Activated naive CD8-positive, alpha-beta T cell treated with anti-CD3 and anti-CD28 coated beads, Interleukin-2, amount 10 ng/mL, durations not matched to agents 7 days and 5 days (primary cell): ENCODE measurements at regions not wholly inside any gene's neighbourhood (a gene's known extent, or its start where the extent isn't known, plus 50 kb on each side); places are given as distances from the start of the nearest gene placed in this dataset.
"Not testable (repeated sequence)": the region's sequence is repeated elsewhere in the genome, so short reads cannot be mapped to it uniquely, and the experiment has no call there.

Experiments
- ATAC-seq: fragments of 150-1000 bp; cut with Tn5 transposase; one replicate; pipeline ENCODE4 v1.10.0; 2021; ENCODE audit warnings: low read depth, moderate library complexity
- POLR2A ChIA-PET: fragments of 350-600 bp; sonication (Branson Sonifier 250); formaldehyde crosslinking; loops from one replicate; lab custom pipeline; 2021; ENCODE audit warnings: antibody characterized with exemption; lab: Charles Lee
- DNase-seq: peaks from one replicate; pipeline ENCODE4 v3.0.0; 2021
- H3K27ac Mint-ChIP-seq: one replicate; pipeline ENCODE4 v1.8.0; 2022; ENCODE audit warnings: mild to moderate bottlenecking, mixed read lengths
- H3K27me3 Mint-ChIP-seq: one replicate; pipeline ENCODE4 v1.8.0; 2022; ENCODE audit warnings: mild to moderate bottlenecking, moderate library complexity, mixed read lengths
- H3K36me3 Mint-ChIP-seq: one replicate; pipeline ENCODE4 v1.8.0; 2021; ENCODE audit warnings: mild to moderate bottlenecking, mixed read lengths
- H3K4me1 Mint-ChIP-seq: one replicate; pipeline ENCODE4 v1.8.0; 2021; ENCODE audit warnings: mixed read lengths
- H3K4me3 Mint-ChIP-seq: one replicate; pipeline ENCODE4 v1.8.0; 2022; ENCODE audit warnings: mild to moderate bottlenecking, moderate library complexity, mixed read lengths
- H3K9me3 Mint-ChIP-seq: one replicate; pipeline ENCODE4 v1.8.0; 2021; ENCODE audit warnings: mixed read lengths

- ATAC-seq: no peak
- H3K27ac Mint-ChIP-seq: no peak overlapping the region
Observed at GRCh38 chr10:133015816-133016462, 71.8 kb upstream of the ADGRA1 start.

GRCh38 chr10:133015321-133015720 lies 72.4 kb upstream of the ADGRA1 start:
- Mint-ChIP-seq H3K9me3 (no peaks in the 10 kb centered on the region), H3K27me3 (peaks cover 2% of the 10 kb centered on the region), H3K27ac (no peak overlapping the region), H3K36me3 (no peaks in the 10 kb centered on the region), H3K4me1 (no peaks in the 10 kb centered on the region), H3K4me3 (no peak overlapping the region)
- POLR2A ChIA-PET: no interaction called here
- ATAC-seq (no peak), DNase-seq (no peak)

More at GRCh38 chr10:133015816-133016462, 71.8 kb upstream of the ADGRA1 start:
- POLR2A ChIA-PET: no interaction called here
- H3K9me3 Mint-ChIP-seq: no peaks in the 10 kb centered on the region
- H3K27me3 Mint-ChIP-seq: peaks cover 2% of the 10 kb centered on the region
- H3K4me1 Mint-ChIP-seq: no peaks in the 10 kb centered on the region
- H3K36me3 Mint-ChIP-seq: no peaks in the 10 kb centered on the region
- DNase-seq: no peak
- H3K4me3 Mint-ChIP-seq: no peak overlapping the region

- DNase-seq (no peak), ATAC-seq (no peak)
- Mint-ChIP-seq H3K27ac (no peak overlapping the region), H3K27me3 (peaks cover 2% of the 10 kb centered on the region), H3K4me1 (no peaks in the 10 kb centered on the region), H3K36me3 (no peaks in the 10 kb centered on the region), H3K9me3 (no peaks in the 10 kb centered on the region), H3K4me3 (no peak overlapping the region)
- POLR2A ChIA-PET: no interaction called here
Observed at GRCh38 chr10:133014416-133015210, 72.2 kb upstream of the CFAP46 start.

DNA sequence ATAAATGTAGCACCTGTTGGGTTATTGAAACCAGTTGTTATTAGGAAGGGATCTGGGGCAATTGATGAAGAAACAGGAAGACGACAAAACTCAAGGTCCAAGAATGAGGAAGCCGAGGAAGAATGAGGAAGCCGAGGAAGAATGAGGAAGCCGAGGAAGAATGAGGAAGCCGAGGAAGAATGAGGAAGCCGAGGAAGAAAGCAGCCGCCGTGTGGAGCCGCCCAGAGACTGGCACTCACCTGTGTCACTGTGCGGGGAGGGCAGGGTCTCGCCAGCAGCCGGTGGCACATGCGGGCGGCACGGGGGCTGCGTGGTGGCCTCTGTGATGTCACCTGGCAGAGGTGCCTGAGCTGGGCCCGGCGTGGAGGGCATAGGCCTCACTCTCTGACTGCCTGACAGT lies 71.1 kb upstream of the CFAP46 start:
- no peaks in the 10 kb centered on the region for H3K4me1 Mint-ChIP-seq
- no peak overlapping the region for H3K27ac Mint-ChIP-seq
- POLR2A ChIA-PET: no interaction called here
- no peak overlapping the region for H3K4me3 Mint-ChIP-seq
- no peaks in the 10 kb centered on the region for H3K36me3 Mint-ChIP-seq
- no peaks in the 10 kb centered on the region for H3K9me3 Mint-ChIP-seq
- DNase-seq (no peak), ATAC-seq (no peak)
- H3K27me3 Mint-ChIP-seq: peaks cover 2% of the 10 kb centered on the region

GRCh38 chr10:133012573-133013359 lies 70.4 kb upstream of the CFAP46 start:
- peaks cover 2% of the 10 kb centered on the region for H3K27me3 Mint-ChIP-seq
- no peak overlapping the region for H3K4me3 Mint-ChIP-seq
- ATAC-seq: no peak
- H3K27ac Mint-ChIP-seq: no peak overlapping the region
- H3K36me3 Mint-ChIP-seq: no peaks in the 10 kb centered on the region
- POLR2A ChIA-PET: no interaction called here
- no peaks in the 10 kb centered on the region for H3K9me3 Mint-ChIP-seq
- no peaks in the 10 kb centered on the region for H3K4me1 Mint-ChIP-seq
- no peak for DNase-seq

DNA sequence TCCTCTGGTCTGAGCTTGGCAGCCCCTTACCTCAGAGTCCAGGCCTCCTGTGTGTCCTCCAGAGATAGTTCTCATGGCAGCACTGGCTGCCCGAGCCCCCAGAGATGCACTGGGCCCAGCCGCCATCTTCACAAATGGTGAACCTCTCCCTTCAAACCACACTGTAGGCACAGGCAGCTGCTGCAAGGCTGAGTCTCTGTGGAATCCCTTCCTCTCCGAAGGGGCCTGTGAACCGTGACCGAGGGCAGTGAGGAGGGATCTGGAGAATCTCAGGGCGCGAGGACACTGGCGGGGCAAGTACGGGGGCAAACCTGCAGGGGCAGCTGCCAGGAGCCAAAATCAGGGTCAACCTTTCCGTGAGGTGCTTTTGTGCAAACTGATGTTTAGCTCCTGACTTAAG lies 69.5 kb upstream of the CFAP46 start:
- H3K4me1 Mint-ChIP-seq: no peaks in the 10 kb centered on the region
- H3K36me3 Mint-ChIP-seq: no peaks in the 10 kb centered on the region
- H3K9me3 Mint-ChIP-seq: no peaks in the 10 kb centered on the region
- DNase-seq (no peak), ATAC-seq (no peak)
- H3K4me3 Mint-ChIP-seq: no peak overlapping the region
- POLR2A ChIA-PET: no interaction called here
- H3K27me3 Mint-ChIP-seq: peaks cover 2% of the 10 kb centered on the region
- H3K27ac Mint-ChIP-seq: no peak overlapping the region

DNA sequence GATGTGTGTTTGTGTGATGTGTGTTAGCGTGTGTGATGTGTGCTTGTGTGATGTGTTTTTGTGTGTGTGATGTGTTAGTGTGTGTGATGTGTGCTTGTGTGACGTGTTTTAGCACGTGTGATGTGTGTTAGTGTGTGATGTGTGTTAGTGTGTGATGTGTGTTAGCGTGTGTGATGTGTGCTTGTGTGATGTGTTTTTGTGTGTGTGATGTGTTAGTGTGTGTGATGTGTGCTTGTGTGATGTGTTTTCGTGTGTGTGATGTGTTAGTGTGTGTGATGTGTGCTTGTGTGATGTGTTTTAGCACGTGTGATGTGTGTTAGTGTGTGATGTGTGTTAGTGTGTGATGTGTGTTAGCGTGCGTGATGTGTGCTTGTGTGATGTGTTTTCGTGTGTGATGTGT lies 69.0 kb upstream of the CFAP46 start:
- H3K27ac Mint-ChIP-seq, ATAC-seq, H3K9me3 Mint-ChIP-seq, H3K36me3 Mint-ChIP-seq, POLR2A ChIA-PET, DNase-seq, H3K4me3 Mint-ChIP-seq, H3K4me1 Mint-ChIP-seq, H3K27me3 Mint-ChIP-seq: not testable (repeated sequence)

DNA sequence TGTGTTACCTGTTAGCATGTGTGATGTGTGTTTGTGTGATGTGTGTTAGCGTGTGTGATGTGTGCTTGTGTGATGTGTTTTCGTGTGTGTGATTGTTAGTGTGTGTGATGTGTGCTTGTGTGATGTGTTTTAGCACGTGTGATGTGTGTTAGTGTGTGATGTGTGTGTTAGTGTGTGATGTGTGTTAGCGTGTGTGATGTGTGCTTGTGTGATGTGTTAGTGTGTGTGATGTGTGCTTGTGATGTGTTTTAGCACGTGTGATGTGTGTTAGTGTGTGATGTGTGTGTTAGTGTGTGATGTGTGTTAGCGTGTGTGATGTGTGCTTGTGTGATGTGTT lies 68.4 kb upstream of the CFAP46 start:
- H3K27me3 Mint-ChIP-seq, H3K27ac Mint-ChIP-seq, DNase-seq, H3K4me3 Mint-ChIP-seq, POLR2A ChIA-PET, H3K36me3 Mint-ChIP-seq, ATAC-seq, H3K4me1 Mint-ChIP-seq, H3K9me3 Mint-ChIP-seq: not testable (repeated sequence)

GRCh38 chr10:133010095-133010842 lies 67.9 kb upstream of the CFAP46 start:
- Mint-ChIP-seq H3K9me3 (no peaks in the 10 kb centered on the region), H3K4me3 (no peak overlapping the region), H3K36me3 (no peaks in the 10 kb centered on the region), H3K27me3 (peaks cover 2% of the 10 kb centered on the region), H3K27ac (no peak overlapping the region), H3K4me1 (no peaks in the 10 kb centered on the region)
- POLR2A ChIA-PET: no interaction called here
- DNase-seq (no peak), ATAC-seq (no peak)

DNA sequence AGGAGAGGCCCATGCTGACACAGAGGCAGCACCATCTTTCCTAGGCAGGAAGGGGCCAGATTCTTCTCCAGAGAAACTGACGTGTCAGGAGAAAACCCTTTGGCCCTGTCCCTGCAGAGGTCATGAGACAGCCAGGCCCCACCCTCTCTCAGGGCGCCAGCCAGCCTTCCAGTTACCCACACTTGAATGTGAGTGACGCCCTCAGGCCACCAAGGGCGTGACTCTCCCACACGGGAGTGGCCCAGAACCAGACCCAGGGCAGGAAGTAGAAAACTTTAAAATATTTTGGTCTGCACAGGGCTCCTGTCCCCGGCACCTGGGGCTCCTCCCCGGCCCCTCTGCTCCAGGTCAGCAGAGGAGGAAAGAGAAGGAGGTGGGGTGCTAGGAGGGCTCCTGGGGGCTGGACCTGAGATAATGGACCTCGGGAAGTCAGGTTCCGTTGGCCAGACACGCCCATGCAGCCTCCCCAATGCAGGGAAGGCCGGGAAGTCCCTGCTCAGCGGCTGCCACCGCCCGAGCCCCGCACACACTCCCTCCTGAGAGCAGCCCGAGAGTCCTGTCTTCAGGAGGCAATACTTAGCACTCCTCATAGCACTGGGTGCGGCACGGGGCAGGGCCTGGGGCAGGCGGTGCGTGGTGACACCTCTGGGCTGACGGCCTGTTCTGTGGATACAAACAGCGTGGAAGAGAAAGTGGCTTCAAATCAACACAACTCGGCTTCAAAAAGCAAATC lies 67.0 kb upstream of the CFAP46 start:
- no peak overlapping the region for H3K27ac Mint-ChIP-seq
- no peak overlapping the region for H3K4me3 Mint-ChIP-seq
- no peaks in the 10 kb centered on the region for H3K36me3 Mint-ChIP-seq
- POLR2A ChIA-PET: no interaction called here
- H3K27me3 Mint-ChIP-seq: peaks cover 2% of the 10 kb centered on the region
- no peaks in the 10 kb centered on the region for H3K4me1 Mint-ChIP-seq
- no peaks in the 10 kb centered on the region for H3K9me3 Mint-ChIP-seq
- ATAC-seq (peak; percentile 18), DNase-seq (no peak)

DNA sequence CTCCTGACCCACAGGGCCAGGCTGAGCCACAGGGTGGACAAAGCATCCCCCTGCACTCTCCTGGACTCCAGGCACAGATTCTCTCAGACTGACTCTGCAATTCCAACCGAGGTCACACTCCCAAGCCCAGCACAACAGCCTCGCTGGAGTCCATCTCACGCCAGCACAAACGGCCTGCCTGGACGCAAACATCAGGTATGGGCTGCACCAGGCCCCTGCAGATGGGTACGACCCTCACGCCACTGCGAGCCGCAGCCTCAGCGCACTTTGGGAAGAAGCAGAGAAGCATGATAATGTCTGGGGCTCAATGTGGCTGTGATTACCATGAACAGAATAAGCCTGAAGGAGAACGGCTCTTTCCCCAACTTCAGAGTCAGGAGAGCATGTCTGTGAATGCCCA lies 66.4 kb upstream of the CFAP46 start:
- H3K36me3 Mint-ChIP-seq: no peaks in the 10 kb centered on the region
- POLR2A ChIA-PET: no interaction called here
- ATAC-seq (no peak), DNase-seq (no peak)
- no peak overlapping the region for H3K4me3 Mint-ChIP-seq
- no peak overlapping the region for H3K27ac Mint-ChIP-seq
- H3K27me3 Mint-ChIP-seq: peaks cover 2% of the 10 kb centered on the region
- no peaks in the 10 kb centered on the region for H3K9me3 Mint-ChIP-seq
- H3K4me1 Mint-ChIP-seq: no peaks in the 10 kb centered on the region

DNA sequence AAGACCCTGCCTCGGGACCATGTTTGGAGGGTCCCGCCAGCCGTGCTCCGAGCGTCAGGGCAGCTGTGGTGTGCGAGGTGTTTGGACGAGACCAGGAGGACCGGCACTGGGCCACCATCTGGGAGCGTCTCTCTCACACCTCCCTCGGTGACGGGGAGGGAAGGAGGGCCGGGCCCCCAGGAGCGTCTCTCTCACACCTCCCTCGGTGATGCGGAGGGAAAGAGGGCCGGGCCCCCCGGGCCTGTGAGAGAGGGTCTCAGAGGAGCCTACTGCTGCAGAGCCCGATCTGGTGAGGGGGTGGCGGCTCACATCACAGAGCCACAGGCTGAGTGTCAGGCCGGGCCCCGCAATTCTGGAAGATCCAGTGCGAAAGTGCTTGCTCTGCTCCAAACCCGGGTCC lies 65.8 kb upstream of the CFAP46 start:
- POLR2A ChIA-PET: no interaction called here
- Mint-ChIP-seq H3K27ac (no peak overlapping the region), H3K27me3 (no peaks in the 10 kb centered on the region), H3K4me1 (no peaks in the 10 kb centered on the region), H3K4me3 (no peak overlapping the region), H3K36me3 (no peaks in the 10 kb centered on the region), H3K9me3 (no peaks in the 10 kb centered on the region)
- no peak for DNase-seq
- no peak for ATAC-seq

DNA sequence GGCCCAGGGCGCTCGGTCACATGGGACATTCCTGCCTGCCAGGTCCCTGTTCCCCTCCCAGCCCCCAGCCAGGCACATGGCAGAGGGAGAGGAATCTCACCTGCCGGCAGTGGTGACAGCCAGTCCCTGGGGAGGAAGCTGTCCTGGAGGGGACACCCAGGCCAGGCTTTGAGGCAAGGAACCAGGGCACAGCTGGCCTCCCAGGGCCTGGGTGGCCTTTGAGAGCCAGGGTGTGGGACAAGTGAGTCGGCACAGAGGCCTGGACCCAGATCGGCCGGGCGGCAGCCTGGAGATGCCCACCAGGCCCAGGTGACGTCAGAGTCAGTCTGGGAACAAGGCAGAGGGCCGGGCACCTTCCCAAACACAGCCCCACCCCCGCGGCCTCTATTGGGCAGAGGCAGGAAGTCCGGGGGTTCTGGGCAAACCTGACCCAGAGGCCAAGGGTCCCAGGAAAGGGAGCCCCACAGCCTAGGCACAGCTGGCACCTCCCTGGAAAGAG lies 65.0 kb upstream of the CFAP46 start:
- Mint-ChIP-seq H3K27me3 (no peaks in the 10 kb centered on the region), H3K27ac (no peak overlapping the region), H3K9me3 (no peaks in the 10 kb centered on the region), H3K4me1 (no peaks in the 10 kb centered on the region), H3K36me3 (no peaks in the 10 kb centered on the region), H3K4me3 (no peak overlapping the region)
- ATAC-seq (no peak), DNase-seq (no peak)
- POLR2A ChIA-PET: no interaction called here
